ENCODE measurements at regions not wholly inside any gene's neighbourhood (a gene's known extent, or its start where the extent isn't known, plus 50 kb on each side); places are given as distances from the start of the nearest gene placed in this dataset.

DNA sequence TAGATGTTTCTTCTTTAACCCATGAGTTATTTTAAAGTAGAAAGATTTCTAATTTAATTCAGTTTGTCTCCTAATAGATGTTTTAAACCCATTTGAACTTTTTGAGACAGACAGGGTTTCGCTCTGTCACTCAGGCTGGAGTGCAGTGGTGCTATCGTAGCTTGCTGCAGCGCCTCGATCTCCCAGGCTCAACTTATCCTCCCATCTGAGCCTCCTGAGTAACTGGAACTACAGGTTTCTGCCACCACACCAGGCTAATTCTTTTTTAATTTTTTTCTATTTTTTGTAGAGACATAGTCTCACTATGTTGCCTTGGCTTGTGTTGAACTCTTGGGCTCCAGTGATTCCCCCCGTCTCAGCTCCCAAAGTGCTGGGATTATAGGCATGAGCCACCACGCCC lies 53.0 kb upstream of the RAB18 start:
- DNase-seq = no peak

DNA sequence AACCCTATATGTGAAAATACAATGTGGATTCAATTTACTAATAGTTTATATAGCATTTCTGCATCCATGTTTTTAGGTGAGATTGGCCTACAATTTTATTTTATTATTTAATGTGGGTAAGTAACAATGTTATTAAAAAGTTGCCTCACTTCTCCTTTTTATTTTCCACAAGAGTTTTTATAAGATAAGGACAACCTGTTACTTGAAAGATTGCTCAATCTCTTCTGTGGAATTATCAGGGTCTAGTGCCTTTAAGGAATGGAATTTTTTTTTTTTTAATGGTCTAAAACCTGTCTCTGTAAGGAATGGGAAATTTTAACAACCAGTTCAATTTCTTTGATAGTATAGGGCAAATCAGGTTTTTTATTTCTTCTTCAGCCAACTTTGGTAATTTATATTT lies 53.9 kb upstream of the RAB18 start:
- peak; percentile 29 for DNase-seq

DNA sequence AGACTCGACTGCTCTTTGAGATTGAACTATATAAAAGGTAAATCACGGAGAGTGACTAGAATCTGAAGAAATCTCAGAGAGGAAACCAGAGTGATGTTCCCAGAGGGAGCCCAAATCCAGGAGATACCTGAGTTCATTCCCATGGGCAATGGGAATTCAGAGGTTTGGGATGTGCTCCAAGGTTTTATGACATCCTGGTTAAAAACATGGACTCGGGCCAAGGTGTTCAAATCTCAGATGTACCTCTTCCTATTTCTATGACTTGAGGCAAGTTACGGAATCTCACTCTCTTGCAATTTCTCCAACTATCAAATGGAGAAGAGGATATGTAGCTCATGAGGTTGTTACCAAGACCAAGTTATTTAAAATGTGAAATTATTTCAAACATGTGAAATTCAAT lies 54.5 kb upstream of the RAB18 start:
- no peak for DNase-seq

DNA sequence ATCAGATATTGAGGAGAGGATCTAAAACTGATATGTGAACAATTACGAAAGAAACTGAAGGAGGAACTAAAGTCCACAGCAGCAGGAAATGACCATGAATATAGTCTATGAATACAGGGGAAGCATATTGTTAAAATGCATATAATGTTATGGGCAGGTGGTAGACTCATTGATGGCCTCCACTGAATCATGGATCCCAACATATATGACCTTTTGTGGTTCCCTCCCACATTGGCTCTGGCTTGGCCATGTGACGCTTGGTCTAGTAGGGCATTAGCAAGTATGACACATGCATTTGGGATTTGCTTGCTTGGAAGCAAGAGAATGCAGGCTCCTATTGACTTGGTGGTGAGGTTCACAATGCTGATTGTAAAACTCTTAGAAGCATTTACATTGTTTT lies 55.2 kb upstream of the RAB18 start:
- peak; percentile 93 for DNase-seq

DNA sequence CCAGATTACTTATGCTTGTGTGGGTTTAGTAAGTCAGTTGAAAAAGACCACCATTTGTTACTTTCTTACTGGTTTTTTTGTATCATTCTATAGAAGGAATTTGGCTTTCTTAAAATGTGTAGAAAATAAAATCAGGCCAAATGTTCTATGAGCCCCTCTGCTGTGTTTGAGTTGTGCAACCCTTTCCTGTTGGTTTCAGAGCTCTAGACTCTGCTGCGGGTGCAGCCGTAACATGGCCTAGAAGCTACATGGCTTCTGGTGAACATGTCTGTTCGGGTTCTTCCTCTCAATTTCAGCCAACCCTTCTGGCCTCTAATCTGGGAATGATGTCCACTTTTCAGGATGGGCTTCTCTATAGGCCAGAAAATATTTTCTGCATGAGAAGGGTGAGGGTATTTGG lies 56.6 kb upstream of the RAB18 start:
- peak; percentile 63 for DNase-seq

DNA sequence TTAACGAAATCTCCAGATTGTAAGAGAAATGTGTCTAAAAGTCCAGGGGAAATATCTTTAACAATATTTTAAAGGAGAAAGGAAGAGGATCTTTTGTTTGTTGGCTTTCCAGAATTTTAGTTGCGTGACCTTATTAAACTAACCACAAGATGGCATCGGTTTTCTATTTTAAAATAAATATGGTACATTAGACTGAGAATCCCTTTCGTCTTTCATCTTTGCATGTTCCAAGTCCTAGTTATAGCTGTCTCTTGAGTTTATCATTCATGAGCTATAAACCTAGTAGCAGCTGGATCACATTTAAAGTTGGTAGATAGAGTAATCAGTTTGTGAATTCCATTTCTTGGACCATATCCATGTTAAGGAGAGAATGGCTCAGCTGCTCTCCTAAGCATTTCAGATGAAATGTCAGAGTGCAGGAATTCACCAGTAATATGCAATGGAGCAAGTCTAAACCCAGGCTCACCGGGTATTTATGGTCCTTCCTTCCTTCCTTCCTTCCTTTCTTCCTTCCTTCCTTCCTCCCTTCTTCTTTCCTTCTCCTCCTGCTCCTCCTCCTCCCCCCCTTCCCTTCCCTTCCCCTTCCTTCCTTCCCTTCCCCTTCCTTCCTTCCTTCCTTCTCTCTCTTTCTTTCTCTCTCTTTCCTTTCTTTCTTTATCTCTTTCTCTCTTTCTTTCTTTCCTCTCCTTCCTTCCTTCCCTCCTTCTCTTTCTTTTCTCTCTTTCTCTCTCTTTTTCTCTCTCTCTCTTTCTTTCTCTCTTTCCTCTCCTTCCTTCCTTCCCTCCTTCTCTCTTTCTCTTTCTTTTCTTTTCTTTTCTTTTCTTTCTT lies 57.8 kb upstream of the RAB18 start:
- peak; percentile 67 for DNase-seq

DNA sequence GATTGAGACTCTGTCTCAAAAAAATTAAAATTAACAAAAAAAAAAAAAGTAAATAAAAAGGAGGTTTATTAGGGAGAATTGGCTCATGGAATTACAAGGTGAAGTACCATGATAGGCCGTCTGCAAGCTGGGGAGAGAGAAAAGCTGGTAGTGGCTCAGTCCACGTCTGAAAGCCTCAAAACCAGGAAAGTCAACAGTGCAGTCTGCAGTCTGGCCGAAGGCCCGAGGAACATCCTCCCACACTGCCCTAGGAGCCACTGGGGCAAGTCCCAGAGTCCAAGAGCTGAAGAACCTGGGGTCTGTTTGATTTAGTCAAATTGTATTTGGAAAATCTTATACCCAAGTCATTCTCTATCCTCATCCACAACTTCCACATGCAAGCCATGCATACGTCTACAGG lies 59.0 kb upstream of the RAB18 start:
- no peak for DNase-seq

DNA sequence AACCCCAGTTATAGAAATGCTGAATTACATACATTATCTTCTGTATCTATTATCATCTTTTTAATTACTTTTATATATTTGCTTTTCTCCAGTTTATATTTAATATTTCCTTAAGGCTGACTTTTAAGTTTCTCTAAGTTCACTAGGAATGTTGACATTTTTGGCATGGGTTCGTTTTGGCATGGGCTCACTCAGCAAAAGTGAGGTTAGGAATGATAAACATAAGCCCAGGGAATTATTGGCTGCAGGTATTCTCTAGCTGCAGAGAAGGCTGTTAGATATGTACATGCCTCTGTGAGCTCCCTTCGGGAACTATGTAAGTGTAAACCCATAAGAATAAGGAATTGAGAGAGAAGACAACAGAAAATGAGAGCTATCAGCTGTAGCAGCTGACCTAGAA lies 63.6 kb upstream of the RAB18 start:
- no peak for DNase-seq

DNA sequence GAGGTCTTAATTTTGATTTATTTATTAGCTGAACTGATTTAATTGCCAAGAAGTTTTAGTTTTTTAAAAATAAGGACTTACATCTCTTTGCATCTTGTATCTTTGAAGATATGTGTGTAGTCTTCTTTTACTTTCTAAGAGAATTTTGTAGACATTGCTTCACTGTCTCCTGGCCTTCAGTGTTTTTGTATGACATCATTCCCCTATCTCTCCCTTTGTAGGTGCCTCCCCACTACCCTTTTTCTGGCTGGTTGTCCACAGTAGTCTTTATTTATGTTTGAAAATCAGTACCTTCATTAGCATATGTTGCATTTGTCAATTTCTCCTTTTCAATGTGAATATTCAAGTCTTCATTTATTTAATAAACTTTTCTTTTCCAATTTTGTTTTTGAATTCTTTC lies 64.1 kb upstream of the RAB18 start:
- no peak for DNase-seq

DNA sequence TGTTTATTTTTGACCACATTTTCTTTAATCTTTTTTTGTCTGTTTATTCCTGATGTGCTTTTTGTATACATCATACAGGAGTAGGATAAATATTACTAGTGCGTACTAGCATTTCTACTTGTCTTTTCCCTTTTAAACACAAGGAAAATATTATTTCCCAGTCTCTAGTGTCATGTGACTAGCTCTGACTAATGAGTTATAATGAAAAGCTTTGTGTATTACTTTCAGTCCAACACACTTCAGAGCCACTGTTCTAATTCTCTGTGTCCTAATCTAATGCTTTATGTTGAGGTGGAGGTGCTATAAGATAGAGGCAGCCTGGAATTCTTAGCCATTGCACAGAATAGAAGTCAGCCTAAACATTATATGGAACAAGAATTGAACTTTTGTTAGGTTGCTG lies 65.0 kb upstream of the RAB18 start:
- DNase-seq = no peak

DNA sequence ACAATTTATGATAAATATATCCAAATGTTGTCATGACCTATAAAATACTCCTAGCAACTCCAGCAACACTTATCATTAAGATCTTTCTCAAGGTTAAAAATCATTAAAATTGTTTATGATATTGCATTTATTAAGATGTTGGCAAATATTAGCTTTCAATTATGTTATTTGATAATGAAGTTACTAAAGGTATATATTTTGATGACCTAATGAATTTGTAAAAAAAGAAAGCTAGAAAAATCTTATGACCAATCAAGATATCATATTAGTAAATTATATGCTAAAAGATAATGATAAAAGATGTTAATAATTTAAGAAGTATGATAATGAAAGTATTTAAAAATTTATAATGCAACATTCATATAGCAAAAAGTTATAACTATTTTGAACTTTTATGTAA lies 66.3 kb upstream of the RAB18 start:
- no peak for DNase-seq

DNA sequence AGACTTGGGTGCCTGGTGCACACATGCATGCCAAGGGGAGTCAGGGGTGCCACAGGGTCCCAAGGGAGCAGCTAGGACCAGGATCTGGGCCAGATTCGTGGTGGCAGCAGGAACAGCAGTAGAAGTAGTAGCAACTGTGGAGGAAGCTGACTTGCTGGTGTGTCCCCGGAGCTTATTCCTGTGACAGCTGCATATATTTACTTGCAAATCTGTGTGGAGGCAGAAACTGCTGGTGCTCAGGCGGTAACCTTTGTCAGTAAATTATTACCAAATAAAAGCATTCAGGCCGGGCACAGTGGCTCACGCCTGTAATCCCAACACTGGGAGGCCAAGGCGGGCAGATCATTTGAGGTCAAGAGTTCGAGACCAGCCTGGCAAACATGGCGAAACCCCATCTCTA lies 67.4 kb upstream of the RAB18 start:
- DNase-seq = no peak

DNA sequence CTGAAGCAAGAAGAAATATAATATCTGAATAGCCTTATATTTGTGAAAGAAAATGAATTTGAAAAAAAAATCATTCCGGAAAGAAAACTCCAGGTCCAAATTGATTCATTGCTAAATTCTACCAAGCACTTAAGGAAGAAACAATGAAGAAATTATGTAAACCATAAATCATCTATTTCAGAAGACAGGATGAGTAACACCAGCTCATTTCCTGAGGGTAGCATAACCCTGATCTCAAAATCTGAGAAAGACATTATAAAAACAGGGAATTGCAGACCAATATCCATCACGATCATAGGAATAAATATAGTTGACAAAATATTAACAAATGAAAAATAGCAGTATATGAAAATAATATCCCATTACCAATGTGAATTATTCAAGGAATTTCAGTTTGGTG lies 70.1 kb upstream of the RAB18 start:
- DNase-seq = peak; percentile 54

DNA sequence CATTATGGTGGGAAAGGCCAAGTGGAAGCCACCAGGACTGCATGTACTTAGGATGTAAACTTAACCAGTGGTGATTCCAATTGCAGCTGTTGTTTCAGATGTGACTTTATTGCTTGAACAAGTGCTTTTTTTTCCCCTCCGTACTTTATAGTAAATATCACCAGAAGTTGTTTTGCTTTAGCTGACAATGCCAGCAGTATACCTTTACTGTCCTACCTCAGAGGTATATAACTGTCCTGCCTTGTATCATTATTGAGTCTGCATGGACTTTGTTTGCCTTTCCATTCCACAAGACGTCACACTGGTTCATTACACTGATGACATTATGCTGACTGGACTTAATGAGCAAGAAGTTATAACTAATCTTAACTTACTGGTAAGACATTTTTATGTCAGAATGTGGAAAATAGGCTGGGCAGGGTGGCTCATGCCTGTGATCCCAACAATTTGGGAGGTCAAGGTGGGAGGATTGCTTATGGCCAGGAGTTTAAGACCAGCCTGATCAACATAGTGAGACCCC lies 77.1 kb upstream of the RAB18 start:
- DNase-seq = no peak

DNA sequence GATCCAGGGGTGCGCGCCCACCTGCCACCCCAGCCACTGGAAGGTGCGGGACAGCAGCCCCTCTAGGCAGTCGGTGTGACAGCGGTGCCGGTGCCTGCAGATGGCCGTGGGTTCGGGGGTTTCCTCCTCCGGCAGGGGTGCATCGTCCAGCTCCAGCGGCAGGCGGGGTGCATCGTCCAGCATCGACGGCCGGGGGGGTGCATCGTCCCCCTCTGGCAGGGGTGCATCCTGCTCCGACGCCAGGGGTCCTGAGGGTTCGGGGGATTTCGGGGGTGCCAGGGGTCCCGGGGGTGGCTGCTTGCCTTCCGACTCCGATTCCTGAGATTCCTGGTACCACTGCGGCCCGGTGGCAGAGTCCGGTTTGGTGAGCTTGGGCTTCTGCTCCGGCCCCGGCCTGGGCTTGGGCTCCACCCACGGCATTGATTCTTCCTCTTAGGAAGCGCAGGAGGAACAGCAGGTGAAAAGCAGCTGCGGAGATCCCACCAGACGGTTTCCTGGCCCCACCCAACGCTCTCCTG lies 90.2 kb upstream of the RAB18 start:
- no peak for DNase-seq

DNA sequence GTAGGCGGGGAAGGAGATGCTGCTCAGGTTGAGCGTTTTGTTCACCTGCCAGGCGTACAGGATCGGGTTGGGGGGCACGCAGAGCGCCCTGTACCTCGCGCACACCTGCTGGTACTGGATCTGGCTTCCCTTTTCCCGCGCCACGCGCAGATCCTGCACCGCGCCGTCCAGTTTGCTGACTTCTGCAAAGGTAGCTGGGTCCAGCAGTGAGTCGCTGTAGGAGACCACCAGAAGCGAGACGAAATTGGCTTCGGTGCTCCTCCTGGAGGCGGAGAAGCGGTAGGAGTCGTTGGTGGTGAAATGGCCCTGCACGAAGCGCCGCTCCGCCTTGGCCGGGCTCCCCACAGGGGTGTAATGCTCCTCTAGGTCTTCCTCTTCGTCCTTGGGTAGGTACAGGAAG lies 90.7 kb upstream of the RAB18 start:
- DNase-seq = no peak

DNA sequence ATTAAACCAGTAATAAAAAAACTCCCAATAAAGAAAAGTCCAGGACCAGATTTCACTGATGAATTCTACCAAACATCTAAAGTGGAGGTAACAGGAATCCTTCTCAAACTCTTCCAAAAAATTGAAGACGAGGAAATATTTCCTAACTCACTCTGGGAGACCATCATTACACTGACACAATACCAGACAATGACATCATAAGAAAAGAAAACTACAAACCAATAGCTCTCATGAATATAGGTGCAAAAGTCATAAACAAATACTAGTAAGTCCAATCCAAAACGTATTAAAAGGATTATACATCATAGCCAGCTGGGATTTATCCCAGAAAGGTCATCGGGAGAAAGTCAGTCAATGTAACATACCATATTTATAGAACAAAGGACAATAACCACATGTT lies 94.0 kb upstream of the RAB18 start:
- DNase-seq = no peak

DNA sequence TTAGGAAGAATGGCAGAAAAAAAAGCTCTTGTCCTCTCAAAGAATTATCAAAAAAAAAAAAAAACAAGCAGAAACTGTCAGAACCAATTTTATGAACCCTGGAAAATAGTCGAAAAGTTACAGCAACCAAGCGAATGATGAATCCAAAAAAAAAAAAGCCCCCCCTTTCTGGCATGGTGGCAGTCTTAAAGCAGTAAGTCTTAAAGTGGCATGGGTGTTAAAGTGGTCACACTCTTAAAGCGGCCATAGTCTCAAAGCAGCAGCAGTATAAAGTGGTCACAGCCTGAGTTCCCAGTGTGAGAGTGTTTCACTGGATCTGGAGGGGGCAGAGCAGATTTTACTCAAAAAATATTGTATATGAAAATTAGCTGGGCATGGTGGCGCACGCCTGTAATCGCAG lies 96.8 kb upstream of the RAB18 start:
- DNase-seq = no peak

DNA sequence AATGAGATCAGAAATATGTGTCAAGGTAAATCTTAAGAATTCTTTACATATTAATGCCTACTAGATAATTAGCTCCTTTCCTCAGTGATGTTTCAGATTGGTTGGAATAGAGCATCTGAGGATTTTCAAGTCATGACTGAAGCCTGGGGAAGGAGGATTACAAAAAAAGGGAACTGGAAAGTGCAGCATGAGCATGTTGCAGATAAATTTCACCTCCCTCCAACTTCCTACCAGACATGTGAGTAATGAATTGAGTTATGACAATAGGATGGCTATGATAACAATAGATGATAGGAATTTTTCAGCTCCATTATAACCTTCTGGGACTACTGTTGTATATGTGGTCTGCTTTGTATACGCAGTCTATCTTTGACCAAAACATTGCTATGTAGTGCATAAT lies 104.2 kb upstream of the RAB18 start:
- peak; percentile 61 for DNase-seq

DNA sequence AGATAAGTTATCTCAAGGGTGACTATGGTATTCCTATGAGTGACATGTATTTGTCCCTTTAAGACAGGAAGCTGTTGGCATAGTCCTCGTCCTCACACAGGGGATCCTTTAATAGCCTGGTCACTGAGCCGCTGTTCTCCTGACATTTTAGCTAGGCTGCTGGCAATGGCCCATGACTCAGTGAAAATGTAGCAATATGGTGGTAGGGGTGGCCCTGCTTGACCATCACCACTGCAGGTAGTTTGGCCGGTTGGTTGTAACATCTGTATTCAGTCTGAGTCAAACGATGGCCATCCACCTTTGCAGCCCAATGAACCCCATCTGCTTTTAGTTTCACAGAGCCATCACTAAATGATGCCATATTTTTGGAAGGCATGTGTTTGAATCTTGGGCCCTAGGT lies 110.1 kb upstream of the RAB18 start:
- no peak for DNase-seq

DNA sequence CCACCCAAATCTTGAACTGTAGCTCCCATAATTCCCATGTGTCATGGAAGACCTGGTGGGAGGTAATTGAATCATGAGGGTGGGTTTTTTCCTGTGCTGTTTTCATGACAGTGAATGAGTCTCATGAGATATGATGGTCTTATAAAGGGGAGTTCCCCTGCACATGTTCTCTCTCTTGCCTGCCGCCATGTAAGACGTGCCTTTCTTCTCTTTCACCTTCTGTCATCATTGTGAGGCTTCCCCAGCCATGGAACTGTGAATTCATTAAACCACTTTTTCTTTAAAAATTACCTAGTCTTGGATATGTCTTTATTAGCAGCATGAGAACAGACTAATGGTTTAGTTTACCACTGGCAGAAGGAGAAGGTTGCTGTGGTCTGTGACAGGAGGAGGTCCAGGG lies 111.5 kb upstream of the RAB18 start:
- DNase-seq = no peak

DNA sequence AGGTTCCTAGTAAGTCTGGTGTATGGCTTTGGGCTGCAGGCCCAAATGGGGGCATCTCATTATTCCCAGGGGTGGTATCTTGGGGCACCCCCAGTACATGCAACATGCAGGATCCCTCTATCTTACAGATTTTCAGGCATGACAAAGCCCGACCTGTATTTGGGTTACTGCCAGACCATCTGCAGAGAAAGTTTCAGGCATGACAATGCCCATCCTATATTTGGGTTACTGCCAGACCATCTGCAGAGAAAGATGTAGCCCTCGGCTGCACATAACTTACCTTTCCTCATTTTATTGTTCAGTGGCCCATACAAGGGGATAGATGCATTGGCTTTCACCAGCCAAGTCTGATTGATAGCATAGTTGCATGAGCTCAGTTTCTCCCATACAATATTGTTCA lies 112.2 kb upstream of the RAB18 start:
- no peak for DNase-seq

DNA sequence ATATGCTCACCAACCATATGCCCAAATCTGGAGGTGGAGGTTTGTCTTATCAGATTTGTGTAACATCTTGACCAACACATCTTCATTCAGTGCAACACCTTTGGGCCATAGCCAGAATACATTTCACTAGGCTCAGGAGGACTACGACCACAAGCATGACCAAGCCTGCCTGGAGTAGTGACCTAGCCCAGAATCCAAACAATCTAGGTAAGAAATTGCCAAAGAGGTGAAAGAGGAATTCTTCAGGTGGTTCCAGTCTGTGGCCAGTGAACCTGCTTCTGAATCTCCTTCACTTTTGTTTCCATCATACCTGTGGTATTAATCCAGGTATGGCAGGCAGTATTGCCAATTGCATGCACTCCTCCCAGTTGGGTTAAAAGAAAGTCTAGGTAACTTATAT lies 112.8 kb upstream of the RAB18 start:
- no peak for DNase-seq

DNA sequence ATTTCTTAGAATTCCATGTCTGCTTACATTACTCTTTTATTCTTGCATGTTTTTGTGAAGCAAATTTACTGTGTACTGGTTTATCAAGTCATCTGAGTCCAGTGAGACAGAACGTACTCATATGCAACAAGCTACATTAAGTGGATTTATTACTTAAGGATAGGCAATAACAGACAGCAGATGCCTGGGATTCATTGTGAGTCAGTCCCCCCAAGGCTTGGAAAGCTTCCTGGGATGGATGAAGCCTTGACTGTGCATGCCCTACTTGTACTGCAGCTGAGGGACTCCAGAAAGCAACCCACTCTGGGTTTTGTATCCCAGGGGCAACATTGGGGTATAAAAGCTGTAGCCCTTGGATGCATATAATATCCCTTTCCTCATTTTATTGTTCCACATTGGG lies 113.4 kb upstream of the RAB18 start:
- no peak for DNase-seq

DNA sequence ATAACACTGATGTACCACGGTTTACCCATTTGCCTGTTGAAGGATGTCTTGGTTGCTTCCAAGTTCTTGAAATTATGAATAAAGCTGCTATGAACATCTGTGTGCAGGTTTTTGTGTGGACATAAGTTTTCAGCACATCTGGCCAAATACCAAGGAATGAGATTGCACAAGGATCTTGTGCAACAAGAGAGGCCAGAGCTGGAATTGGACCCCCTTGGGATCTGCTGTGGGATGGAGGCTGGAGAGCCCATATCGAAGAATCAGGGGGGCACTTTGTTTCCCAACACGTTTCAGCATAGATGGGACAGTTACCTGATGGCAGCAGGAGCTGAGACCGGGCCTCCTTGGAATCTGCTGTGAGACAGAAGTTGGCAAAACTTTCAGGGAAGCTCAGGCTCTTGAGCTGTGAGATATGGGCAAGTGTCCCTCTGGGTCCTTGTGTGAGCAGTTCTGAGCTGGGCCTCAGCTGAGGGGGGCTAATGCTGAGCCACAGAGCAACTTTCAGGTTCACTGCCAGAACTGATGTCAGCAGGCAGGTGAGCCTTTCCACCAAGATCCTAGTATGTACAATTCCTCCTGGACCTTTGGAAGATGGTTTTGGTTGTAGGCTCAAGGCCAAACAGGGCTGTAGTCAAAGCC lies 115.2 kb upstream of the RAB18 start:
- DNase-seq = no peak

Data from MV-4-11 (cell line).